DOHH2 (cell line): ENCODE measurements at regions not wholly inside any gene's neighbourhood (a gene's known extent, or its start where the extent isn't known, plus 50 kb on each side); places are given as distances from the start of the nearest gene placed in this dataset.

Source experiments
- EZH2phosphoT487 ChIP-seq: fragments of 200-600 bp; sonication (generic); IDR thresholded peaks from 2 replicates; pipeline ENCODE4 v1.6.1; 2017; ENCODE audit warnings: borderline replicate concordance, mild to moderate bottlenecking, antibody characterized with exemption, low read length, moderate library complexity, mixed read lengths
- TF ChIP-seq, protein P1 (sequence below): fragments of 200-600 bp; sonication (generic); IDR thresholded peaks from one replicate; pipeline ENCODE4 v1.5.1; 2014; ENCODE audit warnings: antibody characterized with exemption, mild to moderate bottlenecking, low read depth, low read length; ENCODE audit not compliant: poor library complexity, severe bottlenecking

DNA sequence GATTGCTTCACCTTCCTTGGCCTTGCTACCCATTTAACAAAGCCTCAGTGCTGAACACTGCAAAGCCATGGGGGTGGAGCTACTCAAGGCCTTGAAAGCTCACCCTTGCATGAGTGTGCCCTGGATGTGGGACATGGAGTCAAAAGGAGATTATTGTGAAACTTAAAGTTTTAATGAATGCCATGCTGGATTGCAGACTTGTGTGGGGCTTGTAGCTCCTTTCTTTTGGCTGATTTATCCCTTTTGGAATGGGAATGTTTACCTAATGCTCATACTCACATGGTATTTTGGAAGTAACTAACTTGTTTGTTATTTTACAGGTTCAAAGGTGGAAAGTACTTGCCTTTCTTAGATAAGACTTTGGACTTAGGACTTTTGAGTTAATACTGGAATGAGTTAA lies 538.5 kb upstream of the NECTIN3 start:
- TF ChIP-seq, protein P1, sequence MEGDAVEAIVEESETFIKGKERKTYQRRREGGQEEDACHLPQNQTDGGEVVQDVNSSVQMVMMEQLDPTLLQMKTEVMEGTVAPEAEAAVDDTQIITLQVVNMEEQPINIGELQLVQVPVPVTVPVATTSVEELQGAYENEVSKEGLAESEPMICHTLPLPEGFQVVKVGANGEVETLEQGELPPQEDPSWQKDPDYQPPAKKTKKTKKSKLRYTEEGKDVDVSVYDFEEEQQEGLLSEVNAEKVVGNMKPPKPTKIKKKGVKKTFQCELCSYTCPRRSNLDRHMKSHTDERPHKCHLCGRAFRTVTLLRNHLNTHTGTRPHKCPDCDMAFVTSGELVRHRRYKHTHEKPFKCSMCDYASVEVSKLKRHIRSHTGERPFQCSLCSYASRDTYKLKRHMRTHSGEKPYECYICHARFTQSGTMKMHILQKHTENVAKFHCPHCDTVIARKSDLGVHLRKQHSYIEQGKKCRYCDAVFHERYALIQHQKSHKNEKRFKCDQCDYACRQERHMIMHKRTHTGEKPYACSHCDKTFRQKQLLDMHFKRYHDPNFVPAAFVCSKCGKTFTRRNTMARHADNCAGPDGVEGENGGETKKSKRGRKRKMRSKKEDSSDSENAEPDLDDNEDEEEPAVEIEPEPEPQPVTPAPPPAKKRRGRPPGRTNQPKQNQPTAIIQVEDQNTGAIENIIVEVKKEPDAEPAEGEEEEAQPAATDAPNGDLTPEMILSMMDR: no peak
- no peak for TF ChIP-seq EZH2phosphoT487
